Ishikawa (cell line): ENCODE measurements at regions not wholly inside any gene's neighbourhood (a gene's known extent, or its start where the extent isn't known, plus 50 kb on each side); places are given as distances from the start of the nearest gene placed in this dataset.

Experiments
- EP300 ChIP-seq: IDR thresholded peaks from 2 replicates; pipeline ENCODE4 v1.6.1; 2012; ENCODE audit warnings: borderline replicate concordance
- MAX ChIP-seq: IDR thresholded peaks from 2 replicates; pipeline ENCODE4 v1.6.1; 2012
- RAD21 ChIP-seq: IDR thresholded peaks from 2 replicates; pipeline ENCODE4 v1.6.1; 2012; ENCODE audit warnings: low read depth
- TAF1 ChIP-seq: IDR thresholded peaks from 2 replicates; pipeline ENCODE4 v1.6.1; 2012; ENCODE audit warnings: low read depth, mild to moderate bottlenecking
- ZBTB7A ChIP-seq: IDR thresholded peaks from 2 replicates; pipeline ENCODE4 v1.6.1; 2012; ENCODE audit warnings: low read depth

GRCh38 chr4:18391354-18391728 lies 369.8 kb upstream of the LCORL start:
- no peak for TF ChIP-seq MAX
- no peak for TF ChIP-seq ZBTB7A
- no peak for TF ChIP-seq EP300
- TF ChIP-seq RAD21: no peak
- no peak for TF ChIP-seq TAF1
